Activated CD8-positive, alpha-beta memory T cell treated with anti-CD3 and anti-CD28 coated beads for 36 hours (primary cell): ENCODE measurements at regions not wholly inside any gene's neighbourhood (a gene's known extent, or its start where the extent isn't known, plus 50 kb on each side); places are given as distances from the start of the nearest gene placed in this dataset.
"Not testable (repeated sequence)": the region's sequence is repeated elsewhere in the genome, so short reads cannot be mapped to it uniquely, and the experiment has no call there.

Experiments used
- CTCF ChIA-PET: fragments of 350-600 bp; sonication (Branson Sonifier 250); formaldehyde crosslinking; loops from one replicate; lab custom pipeline; 2021; ENCODE audit warnings: antibody characterized with exemption; lab: Charles Lee
- POLR2A ChIA-PET: fragments of 350-600 bp; sonication (Branson Sonifier 250); formaldehyde crosslinking; loops from one replicate; lab custom pipeline; 2021; ENCODE audit warnings: antibody characterized with exemption; lab: Charles Lee

GRCh38 chr18:10131081-10131459 lies 217.3 kb downstream of the VAPA start:
- POLR2A ChIA-PET, result no interaction called here
- CTCF ChIA-PET, result no interaction called here

GRCh38 chr18:10131460-10132395 lies 217.9 kb downstream of the VAPA start:
- ChIA-PET CTCF (no interaction called here), POLR2A (no interaction called here)

- ChIA-PET CTCF (no interaction called here), POLR2A (no interaction called here)
These were observed 219.7 kb downstream of the VAPA start for GRCh38 chr18:10133516-10133915.

GRCh38 chr18:10134204-10134603 lies 220.4 kb downstream of the VAPA start:
- ChIA-PET POLR2A (no interaction called here), CTCF (no interaction called here)

- POLR2A ChIA-PET, result not testable (repeated sequence)
These were observed 220.9 kb downstream of the VAPA start for GRCh38 chr18:10134749-10135148.

GRCh38 chr18:10135302-10135926 lies 221.6 kb downstream of the VAPA start:
- CTCF ChIA-PET, result no interaction called here
- POLR2A ChIA-PET, result no interaction called here

More at GRCh38 chr18:10134749-10135148, 220.9 kb downstream of the VAPA start:
- CTCF ChIA-PET, result not testable (repeated sequence)

GRCh38 chr18:10138719-10139118 lies 224.9 kb downstream of the VAPA start:
- ChIA-PET POLR2A (no interaction called here), CTCF (no interaction called here)

GRCh38 chr18:10139783-10140410 lies 226.1 kb downstream of the VAPA start:
- CTCF ChIA-PET, result no interaction called here

GRCh38 chr18:10140461-10141282 lies 226.9 kb downstream of the VAPA start:
- ChIA-PET CTCF (no interaction called here), POLR2A (no interaction called here)

More at GRCh38 chr18:10139783-10140410, 226.1 kb downstream of the VAPA start:
- POLR2A ChIA-PET, result no interaction called here

- ChIA-PET POLR2A (no interaction called here), CTCF (no interaction called here)
These were observed 227.7 kb downstream of the VAPA start for GRCh38 chr18:10141559-10141958.

- ChIA-PET CTCF (no interaction called here), POLR2A (no interaction called here)
These were observed 228.2 kb downstream of the VAPA start for GRCh38 chr18:10142056-10142455.

- ChIA-PET POLR2A (interaction anchor here (0.6 kb wide), 1 partner anchor 100 kb away, joined by 3 read pairs; no protein-coding TSS in a partner anchor), CTCF (no interaction called here)
These were observed 228.8 kb downstream of the VAPA start for GRCh38 chr18:10142496-10143160.

GRCh38 chr18:10143596-10143995 lies 229.8 kb downstream of the VAPA start:
- POLR2A ChIA-PET, result interaction anchor here (0.7 kb wide), 1 partner anchor 530 kb away, joined by 9 read pairs; no protein-coding TSS in a partner anchor

GRCh38 chr18:10145546-10145945 lies 231.7 kb downstream of the VAPA start:
- ChIA-PET POLR2A (no interaction called here), CTCF (no interaction called here)

More at GRCh38 chr18:10143596-10143995, 229.8 kb downstream of the VAPA start:
- CTCF ChIA-PET, result no interaction called here

- ChIA-PET POLR2A (no interaction called here), CTCF (interaction anchor here (0.6 kb wide), 1 partner anchor 302 kb away, joined by 3 read pairs; no protein-coding TSS in a partner anchor)
These were observed 233.4 kb downstream of the VAPA start for GRCh38 chr18:10147226-10147625.

- POLR2A ChIA-PET, result no interaction called here
- CTCF ChIA-PET, result no interaction called here
These were observed 233.9 kb downstream of the VAPA start for GRCh38 chr18:10147752-10148151.

- ChIA-PET CTCF (no interaction called here), POLR2A (no interaction called here)
These were observed 234.5 kb downstream of the VAPA start for GRCh38 chr18:10148189-10148929.
